Ishikawa (cell line): ENCODE measurements at regions not wholly inside any gene's neighbourhood (a gene's known extent, or its start where the extent isn't known, plus 50 kb on each side); places are given as distances from the start of the nearest gene placed in this dataset.

Experiments
- CEBPB ChIP-seq: IDR thresholded peaks from 2 replicates; pipeline ENCODE4 v1.6.1; 2012
- CREB1 ChIP-seq: IDR thresholded peaks from 2 replicates; pipeline ENCODE4 v1.6.1; 2012; ENCODE audit warnings: low read depth
- EGR1 ChIP-seq: IDR thresholded peaks from 2 replicates; pipeline ENCODE4 v1.6.1; 2012
- EP300 ChIP-seq: IDR thresholded peaks from 2 replicates; pipeline ENCODE4 v1.6.1; 2012; ENCODE audit warnings: borderline replicate concordance
- FOXM1 ChIP-seq: IDR thresholded peaks from 2 replicates; pipeline ENCODE4 v1.6.1; 2012; ENCODE audit warnings: low read depth, borderline replicate concordance
- MAX ChIP-seq: IDR thresholded peaks from 2 replicates; pipeline ENCODE4 v1.6.1; 2012
- NFIC ChIP-seq: IDR thresholded peaks from 2 replicates; pipeline ENCODE4 v1.6.1; 2012
- RAD21 ChIP-seq: IDR thresholded peaks from 2 replicates; pipeline ENCODE4 v1.6.1; 2012; ENCODE audit warnings: low read depth
- REST ChIP-seq: IDR thresholded peaks from 2 replicates; pipeline ENCODE4 v1.6.1; 2012; ENCODE audit warnings: low read depth, mild to moderate bottlenecking
- TAF1 ChIP-seq: IDR thresholded peaks from 2 replicates; pipeline ENCODE4 v1.6.1; 2012; ENCODE audit warnings: low read depth, mild to moderate bottlenecking
- TCF12 ChIP-seq: IDR thresholded peaks from 2 replicates; pipeline ENCODE4 v1.6.1; 2012; ENCODE audit warnings: low read depth
- TEAD4 ChIP-seq: IDR thresholded peaks from 2 replicates; pipeline ENCODE4 v1.6.1; 2012
- YY1 ChIP-seq: IDR thresholded peaks from 2 replicates; pipeline ENCODE4 v1.6.1; 2012; ENCODE audit warnings: low read depth
- ZBTB7A ChIP-seq: IDR thresholded peaks from 2 replicates; pipeline ENCODE4 v1.6.1; 2012; ENCODE audit warnings: low read depth
- TF ChIP-seq, protein P1 (sequence below): IDR thresholded peaks from 2 replicates; pipeline ENCODE4 v1.6.1; 2012

GRCh38 chr10:133008196-133008595, 65.8 kb upstream of the CFAP46 start:
- TF ChIP-seq NFIC (no peak), CREB1 (no peak), YY1 (no peak), RAD21 (no peak), TCF12 (no peak), TAF1 (no peak), EGR1 (no peak), REST (no peak), CEBPB (no peak), TEAD4 (no peak), EP300 (no peak), MAX (no peak), ZBTB7A (no peak), FOXM1 (no peak)
- TF ChIP-seq, protein P1, sequence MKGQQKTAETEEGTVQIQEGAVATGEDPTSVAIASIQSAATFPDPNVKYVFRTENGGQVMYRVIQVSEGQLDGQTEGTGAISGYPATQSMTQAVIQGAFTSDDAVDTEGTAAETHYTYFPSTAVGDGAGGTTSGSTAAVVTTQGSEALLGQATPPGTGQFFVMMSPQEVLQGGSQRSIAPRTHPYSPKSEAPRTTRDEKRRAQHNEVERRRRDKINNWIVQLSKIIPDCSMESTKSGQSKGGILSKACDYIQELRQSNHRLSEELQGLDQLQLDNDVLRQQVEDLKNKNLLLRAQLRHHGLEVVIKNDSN = no peak

GRCh38 chr10:133007360-133007858, 65.0 kb upstream of the CFAP46 start:
- TF ChIP-seq RAD21 (no peak), CREB1 (no peak), YY1 (no peak), REST (no peak), FOXM1 (no peak), ZBTB7A (no peak)

- TF ChIP-seq MAX = no peak
- no peak for TF ChIP-seq YY1
- no peak for TF ChIP-seq CEBPB
- no peak for TF ChIP-seq REST
- no peak for TF ChIP-seq TEAD4
- TF ChIP-seq EP300 = no peak
- no peak for TF ChIP-seq FOXM1
- TF ChIP-seq, protein P1 = no peak
- no peak for TF ChIP-seq EGR1
- no peak for TF ChIP-seq NFIC
Measured at GRCh38 chr10:133006806-133007205, 64.4 kb upstream of the CFAP46 start.

- TF ChIP-seq ZBTB7A (no peak), CEBPB (no peak), TCF12 (no peak), FOXM1 (no peak), NFIC (no peak), MAX (no peak), REST (no peak), RAD21 (no peak), EGR1 (no peak), EP300 (no peak), CREB1 (no peak), TAF1 (no peak), TEAD4 (no peak), YY1 (no peak)
- TF ChIP-seq, protein P1 = no peak
Measured at GRCh38 chr10:133006202-133006601, 63.8 kb upstream of the CFAP46 start.
